Breast epithelium (tissue), 4 donors: ENCODE measurements at regions not wholly inside any gene's neighbourhood (a gene's known extent, or its start where the extent isn't known, plus 50 kb on each side); places are given as distances from the start of the nearest gene placed in this dataset.

Experiments
- DNase-seq, 2 donors: peaks; one replicate each; pipeline ENCODE4 v3.0.0-alpha.2; 2019; ENCODE audit warnings: low spot score in 2 of 2
- H3K27ac ChIP-seq, 2 donors: fragments of 200-600 bp; sonication (generic) in 1 of 2; one replicate each; pipeline ENCODE4 v1.5.1; 2016 to 2019; ENCODE audit warnings: mild to moderate bottlenecking in 1 of 2
- H3K27me3 ChIP-seq, 2 donors: fragments of 200-600 bp; sonication (generic) in 1 of 2; one replicate each; pipeline versions ENCODE4 v1.5.1 to v1.6.0; 2017 to 2019; ENCODE audit warnings: control low read depth in 1 of 2, mild to moderate bottlenecking in 1 of 2
- H3K36me3 ChIP-seq: fragments of 200-600 bp; one replicate; pipeline ENCODE4 v1.5.1; 2019
- H3K4me1 ChIP-seq, 2 donors: fragments of 200-600 bp; sonication (generic); one replicate each; pipeline ENCODE4 v1.5.1; 2016 to 2019; ENCODE audit warnings: control low read depth in 1 of 2
- H3K4me3 ChIP-seq, 3 donors: fragments of 200-600 bp; sonication (generic); 1 replicate in 2 of 3; 2 replicates in 1 of 3; pipeline ENCODE4 v1.5.1; 2016 to 2019; ENCODE audit warnings: mild to moderate bottlenecking in 3 of 3, moderate library complexity in 2 of 3
- H3K9me3 ChIP-seq, 2 donors: fragments of 200-600 bp; sonication (generic) in 1 of 2; one replicate each; pipeline ENCODE4 v1.5.1; 2016 to 2019; ENCODE audit warnings: control low read depth in 1 of 2
- CTCF ChIP-seq, 3 donors: fragments of 450-650 bp; IDR thresholded peaks; one replicate each; pipeline ENCODE4 v1.5.1; 2016 to 2017; ENCODE audit warnings: antibody characterized with exemption in 3 of 3, mild to moderate bottlenecking in 3 of 3, moderate library complexity in 3 of 3
- POLR2A ChIP-seq: fragments of 450-650 bp; IDR thresholded peaks from one replicate; pipeline ENCODE4 v1.6.1; 2016; ENCODE audit warnings: antibody characterized with exemption, mild to moderate bottlenecking, moderate library complexity
- POLR2AphosphoS5 ChIP-seq, 3 donors: sonication (generic); formaldehyde crosslinking; IDR thresholded peaks; one replicate each; pipeline ENCODE4 v1.6.1; 2017; ENCODE audit warnings: antibody characterized with exemption in 3 of 3
- intact Hi-C: fragments of 100-400 bp; cut with DNase I; formaldehyde crosslinking; loops from one replicate; pipeline ENCODE4 v1.15.1; 2023; ENCODE audit warnings: low total_unique reads

- no peak for DNase-seq
- H3K36me3 ChIP-seq = no peaks in the 10 kb centered on the region
- intact Hi-C loops = no loop called here
- no peaks in the 10 kb centered on the region for H3K9me3 ChIP-seq
- H3K4me3 ChIP-seq = no peak overlapping the region
- no peaks in the 10 kb centered on the region for H3K27me3 ChIP-seq
- TF ChIP-seq POLR2AphosphoS5 (IDR thresholded peaks at IDR 0.05) = no peak
- no peak for TF ChIP-seq CTCF (IDR thresholded peaks at IDR 0.05)
- no peak for TF ChIP-seq POLR2A
- H3K4me1 ChIP-seq = no peaks in the 10 kb centered on the region
- no peak overlapping the region for H3K27ac ChIP-seq
Observed at GRCh38 chr1:218917656-218918055, 256.0 kb upstream of the LYPLAL1 start.

- no peaks in the 10 kb centered on the region for H3K36me3 ChIP-seq
- intact Hi-C loops = no loop called here
Observed at GRCh38 chr1:218925777-218926176, 247.9 kb upstream of the LYPLAL1 start.

GRCh38 chr1:218926631-218927030 lies 247.0 kb upstream of the LYPLAL1 start:
- H3K36me3 ChIP-seq = no peaks in the 10 kb centered on the region
- intact Hi-C loops = no loop called here
- no peak overlapping the region for H3K27ac ChIP-seq
- no peaks in the 10 kb centered on the region for H3K4me1 ChIP-seq
- H3K27me3 ChIP-seq = no peaks in the 10 kb centered on the region
- no peaks in the 10 kb centered on the region for H3K9me3 ChIP-seq
- DNase-seq = no peak
- no peak overlapping the region for H3K4me3 ChIP-seq
- no peak for TF ChIP-seq POLR2AphosphoS5 (IDR thresholded peaks at IDR 0.05)
- TF ChIP-seq POLR2A = no peak
- no peak for TF ChIP-seq CTCF (IDR thresholded peaks at IDR 0.05)

More at GRCh38 chr1:218925777-218926176, 247.9 kb upstream of the LYPLAL1 start:
- Histone ChIP-seq H3K27ac (no peak overlapping the region), H3K27me3 (no peaks in the 10 kb centered on the region), H3K4me3 (no peak overlapping the region), H3K4me1 (no peaks in the 10 kb centered on the region), H3K9me3 (no peaks in the 10 kb centered on the region)
- DNase-seq = no peak
- TF ChIP-seq POLR2AphosphoS5 (IDR thresholded peaks at IDR 0.05) = no peak
- TF ChIP-seq CTCF (IDR thresholded peaks at IDR 0.05) = no peak
- no peak for TF ChIP-seq POLR2A

GRCh38 chr1:218930000-218930399 lies 243.7 kb upstream of the LYPLAL1 start:
- Histone ChIP-seq H3K36me3 (no peaks in the 10 kb centered on the region), H3K27ac (no peak overlapping the region), H3K4me3 (no peak overlapping the region), H3K9me3 (peaks cover 0 to 1% of the 10 kb centered on the region in 2 donors), H3K27me3 (no peaks in the 10 kb centered on the region), H3K4me1 (no peaks in the 10 kb centered on the region)
- DNase-seq = no peak
- intact Hi-C loops = no loop called here
- TF ChIP-seq POLR2A = no peak
- no peak for TF ChIP-seq CTCF (IDR thresholded peaks at IDR 0.05)
- TF ChIP-seq POLR2AphosphoS5 (IDR thresholded peaks at IDR 0.05) = no peak

- no peak for TF ChIP-seq POLR2A
- TF ChIP-seq POLR2AphosphoS5 (IDR thresholded peaks at IDR 0.05) = no peak
- no peak for TF ChIP-seq CTCF (IDR thresholded peaks at IDR 0.05)
Observed at GRCh38 chr1:218930472-218931241, 243.0 kb upstream of the LYPLAL1 start.

More at GRCh38 chr1:218930472-218931241, 243.0 kb upstream of the LYPLAL1 start:
- no peak for DNase-seq
- no peak overlapping the region for H3K4me3 ChIP-seq
- H3K27ac ChIP-seq = no peak overlapping the region
- no peaks in the 10 kb centered on the region for H3K27me3 ChIP-seq
- H3K4me1 ChIP-seq = no peaks in the 10 kb centered on the region
- peaks cover 0 to 8% of the 10 kb centered on the region in 2 donors for H3K9me3 ChIP-seq
- intact Hi-C loops = no loop called here
- H3K36me3 ChIP-seq = no peaks in the 10 kb centered on the region
